Heart right ventricle (tissue), 16 donors: ENCODE measurements at regions not wholly inside any gene's neighbourhood (a gene's known extent, or its start where the extent isn't known, plus 50 kb on each side); places are given as distances from the start of the nearest gene placed in this dataset.

Experiments used
- ATAC-seq, 8 donors: fragments of 200-7000 bp; cut with Tn5 transposase; one replicate each; pipeline ENCODE4 v1.9.1; 2020; ENCODE audit warnings: mild to moderate bottlenecking in 8 of 8, moderate library complexity in 8 of 8, moderate number of reproducible peaks in 1 of 8
- DNase-seq, 2 donors: peaks; one replicate each; pipeline ENCODE4 v3.0.0-alpha.2; 2020
- H3K27ac ChIP-seq, 10 donors: fragments of 200-600 bp; sonication (generic) in 2 of 10; one replicate each; pipeline versions ENCODE4 v1.5.0 to v1.8.0; 2020 to 2022; ENCODE audit warnings: mild to moderate bottlenecking in 3 of 10
- H3K27me3 ChIP-seq, 7 donors: fragments of 200-600 bp; one replicate each; pipeline ENCODE4 v1.8.0; 2021 to 2022; ENCODE audit warnings: mild to moderate bottlenecking in 2 of 7
- H3K36me3 ChIP-seq, 9 donors: fragments of 200-600 bp; sonication (generic) in 1 of 9; one replicate each; pipeline versions ENCODE4 v1.5.0 to v1.8.0; 2020 to 2022; ENCODE audit warnings: mild to moderate bottlenecking in 2 of 9
- H3K4me1 ChIP-seq, 9 donors: fragments of 200-600 bp; sonication (generic) in 1 of 9; one replicate each; pipeline versions ENCODE4 v1.5.0 to v1.8.0; 2020 to 2022; ENCODE audit warnings: mild to moderate bottlenecking in 4 of 9
- H3K4me3 ChIP-seq, 10 donors: fragments of 200-600 bp; sonication (generic) in 2 of 10; one replicate each; pipeline versions ENCODE4 v1.5.0 to v1.8.0; 2020 to 2022; ENCODE audit warnings: mild to moderate bottlenecking in 7 of 10, moderate library complexity in 2 of 10
- H3K9me3 ChIP-seq, 11 donors: fragments of 200-600 bp in 10 of 11; sonication (generic) in 2 of 11; one replicate each; pipeline versions ENCODE4 v1.5.0 to v1.8.0; 2013 to 2022; ENCODE audit warnings: mild to moderate bottlenecking in 2 of 11, control low read depth in 1 of 11, moderate library complexity in 1 of 11
- WGBS, 2 donors: extraction: QIAGEN DNeasy Blood & Tissue Kit; methylation state at CpG; one replicate each; pipeline ENCODE4 v1.1.7; 2013; ENCODE audit warnings: inconsistent platforms in 1 of 2; 5-methylcytosine and 5-hydroxymethylcytosine counted together
- intact Hi-C, 10 donors: fragments of 100-400 bp; cut with DNase I; formaldehyde crosslinking; loops; one replicate each; pipeline versions ENCODE4 v1.11.1 to v1.14.2; 2022
- TF ChIP-seq, protein P1 (sequence below), 9 donors: fragments of 200-600 bp; sonication (generic) in 2 of 9; IDR thresholded peaks; one replicate each; pipeline versions ENCODE4 v1.5.0 to v1.8.0; 2021 to 2022; ENCODE audit warnings: antibody characterized with exemption in 9 of 9, mild to moderate bottlenecking in 5 of 9, moderate library complexity in 1 of 9
- donor health status: Arrhythmogenic right ventricular cardiomyopathy.
- donor health status: ischemic (EF 13 %, LVEDD 7.1; RV severe dilation, severe dysfunction).
- donor health status: healthy with polysubstance abuse.
- donor health status: DM: no; HTN: yes; CAD: no.
- donor health status: DM: no; HTN: no; CAD: no.
- donor health status: ischemic (EF 25% LVEDD 6.9; RV normal size, moderate dysfunction).
- donor health status: ischemic (EF 25% LVEDD 5.7; RV mildly dilated, moderate dysfunction).
- donor health status: healthy.
- donor health status: DM: yes; HTN: yes; CAD: no.
- donor health status: Ischemic cardiomyopathy.
- donor health status: ischemic (EF 35%, LVEDD 5.7; RV mildly dilated, moderate dysfunction).
- donor health status: nonischemic (EF 11% LVEDD 7.7; RV severe dilation, severe dysfunction).
- donor health status: DM: yes; HTN: yes; CAD: no.
- donor health status: PGD.
- donor health status: ischemic (EF 29% LVEDD 5.4; RV normal size, mild dysfunction).
- donor health status: nonischemic (EF 23%, LVEDD 6.1; RV moderate dilation, normal function).

DNA sequence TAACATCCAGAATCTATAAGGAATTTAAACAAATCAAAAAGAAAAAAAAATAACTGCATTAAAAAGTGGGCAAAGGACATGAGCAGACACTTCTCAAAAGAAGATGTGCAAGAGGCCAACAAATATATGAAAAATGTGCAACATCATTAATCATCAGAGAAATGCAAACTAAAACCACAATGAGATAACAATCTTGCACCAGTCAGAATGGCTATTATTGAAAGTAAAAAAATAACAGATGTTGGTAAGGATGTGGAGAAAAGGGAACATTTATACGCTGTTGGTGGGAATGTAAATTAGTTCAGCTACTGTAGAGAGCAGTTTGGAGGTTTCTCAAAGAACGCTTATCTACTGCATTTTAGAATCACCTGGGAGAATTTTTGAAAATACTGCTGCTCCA is 186.1 kb downstream of the OTOL1 start:
- intact Hi-C loops, result no loop called here
- H3K36me3 ChIP-seq, result no peaks in the 10 kb centered on the region
- 60 to 66% methylated on average over 2 of the region's 2 CpGs for WGBS, 2 donors
- ATAC-seq (no peak), DNase-seq (no peak)
- no peak overlapping the region for H3K4me3 ChIP-seq
- no peaks in the 10 kb centered on the region for H3K4me1 ChIP-seq
- H3K9me3 ChIP-seq, result peaks cover 0 to 6% (median 0%) of the 10 kb centered on the region in 11 donors
- no peaks in the 10 kb centered on the region for H3K27me3 ChIP-seq
- TF ChIP-seq, protein P1, sequence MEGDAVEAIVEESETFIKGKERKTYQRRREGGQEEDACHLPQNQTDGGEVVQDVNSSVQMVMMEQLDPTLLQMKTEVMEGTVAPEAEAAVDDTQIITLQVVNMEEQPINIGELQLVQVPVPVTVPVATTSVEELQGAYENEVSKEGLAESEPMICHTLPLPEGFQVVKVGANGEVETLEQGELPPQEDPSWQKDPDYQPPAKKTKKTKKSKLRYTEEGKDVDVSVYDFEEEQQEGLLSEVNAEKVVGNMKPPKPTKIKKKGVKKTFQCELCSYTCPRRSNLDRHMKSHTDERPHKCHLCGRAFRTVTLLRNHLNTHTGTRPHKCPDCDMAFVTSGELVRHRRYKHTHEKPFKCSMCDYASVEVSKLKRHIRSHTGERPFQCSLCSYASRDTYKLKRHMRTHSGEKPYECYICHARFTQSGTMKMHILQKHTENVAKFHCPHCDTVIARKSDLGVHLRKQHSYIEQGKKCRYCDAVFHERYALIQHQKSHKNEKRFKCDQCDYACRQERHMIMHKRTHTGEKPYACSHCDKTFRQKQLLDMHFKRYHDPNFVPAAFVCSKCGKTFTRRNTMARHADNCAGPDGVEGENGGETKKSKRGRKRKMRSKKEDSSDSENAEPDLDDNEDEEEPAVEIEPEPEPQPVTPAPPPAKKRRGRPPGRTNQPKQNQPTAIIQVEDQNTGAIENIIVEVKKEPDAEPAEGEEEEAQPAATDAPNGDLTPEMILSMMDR (IDR thresholded peaks at IDR 0.05), result no peak
- H3K27ac ChIP-seq, result no peak overlapping the region

DNA sequence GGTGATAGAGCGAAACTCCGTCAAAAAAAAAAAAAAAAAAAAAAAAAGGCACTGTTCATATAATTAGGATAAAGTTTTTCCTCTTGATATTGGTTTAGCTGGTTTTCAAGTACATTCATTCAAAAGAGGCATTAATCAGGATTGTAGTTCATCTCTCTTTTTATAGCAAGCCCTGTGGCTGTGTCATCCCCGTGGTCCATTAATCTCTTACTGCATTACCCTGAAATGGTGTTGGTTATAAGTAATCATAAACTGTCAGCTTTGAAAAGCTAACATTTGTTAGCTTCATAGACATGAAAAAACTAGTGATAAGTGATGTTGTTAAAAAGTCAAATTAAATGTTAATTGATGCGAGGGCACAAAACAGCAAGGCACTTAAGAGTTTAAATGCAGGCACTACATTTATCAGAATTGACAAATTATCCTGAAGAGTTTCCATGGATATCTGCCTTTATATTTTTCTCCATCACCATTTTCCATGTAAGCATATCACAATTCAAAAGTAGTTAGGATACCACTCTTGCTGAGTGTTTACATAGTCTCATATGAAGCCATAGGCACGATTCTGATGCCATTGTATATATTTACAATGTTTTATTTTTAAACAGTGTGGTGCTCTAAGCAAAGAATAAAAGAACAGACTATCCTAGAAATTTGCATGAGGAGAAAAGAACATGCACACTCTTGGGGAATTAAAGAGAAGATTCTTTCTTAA is 193.1 kb downstream of the OTOL1 start:
- no peak overlapping the region for H3K4me3 ChIP-seq
- H3K4me1 ChIP-seq, result no peaks in the 10 kb centered on the region
- no peaks in the 10 kb centered on the region for H3K36me3 ChIP-seq
- no peak for ATAC-seq
- peaks cover 0 to 6% (median 0%) of the 10 kb centered on the region in 11 donors for H3K9me3 ChIP-seq
- intact Hi-C loops, result no loop called here
- H3K27me3 ChIP-seq, result no peaks in the 10 kb centered on the region
- H3K27ac ChIP-seq, result no peak overlapping the region
- TF ChIP-seq, protein P1 (IDR thresholded peaks at IDR 0.05), result no peak
- 72 to 82% methylated on average over 5 of the region's 5 CpGs for WGBS, 2 donors
- DNase-seq, result no peak

DNA sequence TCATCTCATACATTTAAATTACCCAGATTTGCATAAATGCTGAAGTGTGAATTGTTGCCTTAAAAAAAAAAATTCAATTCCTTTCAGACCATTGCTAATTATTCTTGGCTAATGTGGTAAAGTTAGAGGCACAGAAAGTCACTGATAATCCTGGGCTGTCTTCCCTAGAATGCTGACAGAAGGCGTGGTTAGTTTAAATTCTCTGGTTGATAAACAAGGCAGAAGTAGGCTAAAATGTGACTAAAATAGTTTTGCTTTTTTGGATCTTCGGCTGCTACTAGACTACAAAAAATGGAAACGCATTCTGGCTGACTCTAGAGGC is 193.7 kb downstream of the OTOL1 start:
- no peak for DNase-seq
- Histone ChIP-seq H3K27me3 (no peaks in the 10 kb centered on the region), H3K4me1 (no peaks in the 10 kb centered on the region), H3K27ac (no peak overlapping the region), H3K4me3 (no peak overlapping the region), H3K9me3 (peaks cover 0 to 6% (median 0%) of the 10 kb centered on the region in 11 donors), H3K36me3 (no peaks in the 10 kb centered on the region)
- WGBS, 2 donors, result 51 to 60% methylated on average over 3 of the region's 3 CpGs
- TF ChIP-seq, protein P1 (IDR thresholded peaks at IDR 0.05), result no peak
- intact Hi-C loops, result no loop called here
- no peak for ATAC-seq

DNA sequence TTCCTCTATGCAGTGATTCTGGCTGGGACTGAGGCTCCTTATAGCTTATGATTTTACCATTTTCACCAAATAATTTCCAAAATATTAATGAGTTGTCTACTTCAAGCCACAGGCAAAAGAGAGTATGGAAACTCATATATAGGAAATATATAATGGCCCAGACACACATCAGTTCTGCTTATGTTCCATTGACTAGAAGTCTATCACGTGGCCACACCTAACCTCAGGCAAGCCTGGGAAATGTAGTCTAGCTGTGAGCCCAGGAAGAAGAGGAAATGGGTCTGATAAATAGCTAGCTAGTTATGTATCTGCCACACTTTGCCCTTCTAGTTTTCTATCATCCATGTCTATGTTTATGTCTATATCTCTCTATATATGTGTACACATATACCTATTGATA is 195.1 kb downstream of the OTOL1 start:
- TF ChIP-seq, protein P1 (IDR thresholded peaks at IDR 0.05), result no peak
- H3K36me3 ChIP-seq, result no peaks in the 10 kb centered on the region
- H3K27ac ChIP-seq, result no peak overlapping the region
- ATAC-seq, result no peak
- 76 to 77% methylated on average over 1 of the region's 1 CpG for WGBS, 2 donors
- peaks cover 0 to under 1% (median 0%) of the 10 kb centered on the region in 11 donors for H3K9me3 ChIP-seq
- intact Hi-C loops, result no loop called here
- DNase-seq, result no peak
- H3K4me1 ChIP-seq, result no peaks in the 10 kb centered on the region
- H3K4me3 ChIP-seq, result no peak overlapping the region
- no peaks in the 10 kb centered on the region for H3K27me3 ChIP-seq
